ENCODE measurements at regions not wholly inside any gene's neighbourhood (a gene's known extent, or its start where the extent isn't known, plus 50 kb on each side); places are given as distances from the start of the nearest gene placed in this dataset.

- Histone ChIP-seq H3K79me2 (ENCODE audit: control insufficient read depth, insufficient read depth, low read length) (no peaks in the 10 kb centered on the region), H3K4me3 (ENCODE audit: control extremely low read depth in 1 of 5, extremely low read depth in 1 of 5, insufficient read depth in 1 of 5, low read depth in 2 of 5, low read length in 4 of 5) (no peak overlapping the region), H3K27ac (ENCODE audit: low read length in 2 of 2) (no peak overlapping the region), H3K27me3 (replicated peaks in 1 of 4; ENCODE audit: control extremely low read depth in 1 of 4, control insufficient read depth in 3 of 4, insufficient read depth in 4 of 4, low read length in 3 of 4) (no peaks in the 10 kb centered on the region), H3K9me3 (ENCODE audit: control extremely low read depth in 1 of 3, control insufficient read depth in 2 of 3, insufficient read depth in 1 of 3, low read length in 2 of 3) (peaks cover 0 to 1% (median 0%) of the 10 kb centered on the region in 3 donors), H3K4me1 (ENCODE audit: control insufficient read depth in 2 of 2, insufficient read depth in 2 of 2, low read length in 2 of 2) (no peaks in the 10 kb centered on the region), H3K9ac (ENCODE audit: low read length) (no peak overlapping the region), H4K20me1 (ENCODE audit: control insufficient read depth, insufficient read depth, low read length, poor library complexity, severe bottlenecking) (no peaks in the 10 kb centered on the region), H3K36me3 (replicated peaks in 1 of 2; ENCODE audit: control extremely low read depth in 1 of 2, control insufficient read depth in 1 of 2, extremely low read depth in 1 of 2, insufficient read depth in 2 of 2, low read length in 1 of 2) (no peaks in the 10 kb centered on the region), H2AFZ (ENCODE audit: insufficient read depth, low read depth, low read length, poor library complexity, severe bottlenecking) (no peak overlapping the region), H3K4me2 (replicated peaks; ENCODE audit: low read depth, low read length, poor library complexity, severe bottlenecking) (no peak overlapping the region)
- ChIA-PET CTCF (no interaction called here), POLR2A (no interaction called here)
- TF ChIP-seq CTCF (IDR thresholded peaks at IDR 0.05) = no peak
- no peak for TF ChIP-seq EZH2 (IDR thresholded peaks at IDR 0.05; ENCODE audit: borderline replicate concordance, insufficient read depth, low read depth, low read length, poor library complexity, severe bottlenecking)
- Mint-ChIP-seq H3K4me3 (no peak overlapping the region), H3K4me1 (no peaks in the 10 kb centered on the region), H3K27me3 (no peaks in the 10 kb centered on the region), H3K9me3 (ENCODE audit: insufficient read depth) (no peaks in the 10 kb centered on the region), H3K27ac (no peak overlapping the region)
- DNase-seq (no peak), ATAC-seq (ENCODE audit: low read depth) (no peak)
- intact Hi-C loops (cut with micrococcal nuclease) = no loop called here
- WGBS (ENCODE audit: insufficient coverage) = 100% methylated on average over 1 of the region's 1 CpG
Measured at GRCh38 chr2:59630789-59631188, 922.7 kb downstream of the BCL11A start.

GRCh38 chr2:59627599-59627998, 925.9 kb downstream of the BCL11A start:
- intact Hi-C loops (cut with micrococcal nuclease) = no loop called here
- DNase-seq = no peak
- no peak overlapping the region for H3K4me3 ChIP-seq (ENCODE audit: control extremely low read depth in 1 of 5, extremely low read depth in 1 of 5, insufficient read depth in 1 of 5, low read depth in 2 of 5, low read length in 4 of 5)
- H4K20me1 ChIP-seq (ENCODE audit: control insufficient read depth, insufficient read depth, low read length, poor library complexity, severe bottlenecking) = no peaks in the 10 kb centered on the region
- ATAC-seq (ENCODE audit: low read depth) = no peak
- no CpG with 5 or more reads among the region's 1 CpG for WGBS (ENCODE audit: insufficient coverage)
- H3K9me3 ChIP-seq (ENCODE audit: control extremely low read depth in 1 of 3, control insufficient read depth in 2 of 3, insufficient read depth in 1 of 3, low read length in 2 of 3) = peaks cover 0 to 1% (median 0%) of the 10 kb centered on the region in 3 donors
- H3K36me3 ChIP-seq (replicated peaks in 1 of 2; ENCODE audit: control extremely low read depth in 1 of 2, control insufficient read depth in 1 of 2, extremely low read depth in 1 of 2, insufficient read depth in 2 of 2, low read length in 1 of 2) = no peaks in the 10 kb centered on the region
- ChIA-PET CTCF (no interaction called here), POLR2A (no interaction called here)
- Mint-ChIP-seq H3K4me3 (no peak overlapping the region), H3K27ac (no peak overlapping the region), H3K27me3 (no peaks in the 10 kb centered on the region), H3K9me3 (ENCODE audit: insufficient read depth) (no peaks in the 10 kb centered on the region), H3K4me1 (peaks cover 19% of the 10 kb centered on the region)
- no peak overlapping the region for H2AFZ ChIP-seq (ENCODE audit: insufficient read depth, low read depth, low read length, poor library complexity, severe bottlenecking)
- no peak overlapping the region for H3K4me2 ChIP-seq (replicated peaks; ENCODE audit: low read depth, low read length, poor library complexity, severe bottlenecking)
- H3K4me1 ChIP-seq (ENCODE audit: control insufficient read depth in 2 of 2, insufficient read depth in 2 of 2, low read length in 2 of 2) = peaks cover 6 to 18% of the 10 kb centered on the region in 2 donors
- TF ChIP-seq EZH2 (IDR thresholded peaks at IDR 0.05; ENCODE audit: borderline replicate concordance, insufficient read depth, low read depth, low read length, poor library complexity, severe bottlenecking) (no peak), CTCF (IDR thresholded peaks at IDR 0.05) (no peak)
- no peaks in the 10 kb centered on the region for H3K27me3 ChIP-seq (replicated peaks in 1 of 4; ENCODE audit: control extremely low read depth in 1 of 4, control insufficient read depth in 3 of 4, insufficient read depth in 4 of 4, low read length in 3 of 4)
- H3K79me2 ChIP-seq (ENCODE audit: control insufficient read depth, insufficient read depth, low read length) = no peaks in the 10 kb centered on the region
- H3K9ac ChIP-seq (ENCODE audit: low read length) = no peak overlapping the region
- no peak overlapping the region for H3K27ac ChIP-seq (ENCODE audit: low read length in 2 of 2)
